ENCODE measurements at regions not wholly inside any gene's neighbourhood (a gene's known extent, or its start where the extent isn't known, plus 50 kb on each side); places are given as distances from the start of the nearest gene placed in this dataset.

DNA sequence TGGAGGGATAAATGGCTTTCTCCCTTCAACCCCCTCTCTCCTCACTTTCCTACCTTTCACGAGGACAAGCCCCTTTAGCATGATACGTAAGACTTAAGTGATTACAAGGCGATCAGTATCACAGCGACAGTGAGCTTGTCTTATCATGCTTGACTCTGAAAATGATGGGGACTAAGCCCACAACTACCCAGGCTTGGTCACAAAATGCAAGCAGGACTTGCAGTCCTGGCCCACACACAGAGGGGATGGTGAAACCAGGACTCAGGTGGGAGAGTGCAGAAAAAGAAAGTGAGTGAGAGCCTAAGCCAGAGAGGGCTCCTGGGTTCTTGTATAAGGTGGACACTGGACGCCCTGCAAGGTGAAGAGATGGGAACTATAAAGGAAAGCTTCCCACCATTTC lies 95.7 kb upstream of the ARL4C start:
- H2BK12ac ChIP-seq (ENCODE audit: low read length in 2 of 2) = peak overlapping the region; percentile 60 to 75
- WGBS = 96% methylated on average over 5 of the region's 5 CpGs
- no peak overlapping the region for H2AK5ac ChIP-seq (ENCODE audit: low read length, severe bottlenecking)
- no peak overlapping the region for H3K4ac ChIP-seq (ENCODE audit: low read depth in 1 of 2, low read length in 2 of 2)
- no peak overlapping the region for H4K91ac ChIP-seq (ENCODE audit: low read length)
- no peak overlapping the region for H3K9ac ChIP-seq (ENCODE audit: low read length)
- H3K14ac ChIP-seq (ENCODE audit: low read length in 2 of 2) = no peak overlapping the region
- H4K8ac ChIP-seq (ENCODE audit: low read length) = no peak overlapping the region
- no peak overlapping the region for H3K4me2 ChIP-seq (ENCODE audit: low read length, poor library complexity, severe bottlenecking)
- no peak overlapping the region for H3K4me3 ChIP-seq (ENCODE audit: insufficient read depth in 1 of 2, low read depth in 1 of 2, low read length in 2 of 2)
- no peak for DNase-seq
- H2AFZ ChIP-seq (ENCODE audit: low read depth, low read length) = no peak overlapping the region
- H2BK15ac ChIP-seq (ENCODE audit: low read depth, poor library complexity, severe bottlenecking) = no peak overlapping the region
- H3K27ac ChIP-seq (ENCODE audit: low read length, poor library complexity, severe bottlenecking) = no peak overlapping the region
- H2BK5ac ChIP-seq (ENCODE audit: low read depth, low read length, poor library complexity, severe bottlenecking) = no peak overlapping the region
- H3K18ac ChIP-seq (ENCODE audit: low read depth in 1 of 2, low read length in 2 of 2) = no peak overlapping the region
- H3K23ac ChIP-seq (ENCODE audit: low read length in 2 of 2) = no peak overlapping the region
- H3K36me3 ChIP-seq (ENCODE audit: control insufficient read depth in 1 of 2, insufficient read depth in 2 of 2, low read depth in 1 of 2, low read length in 2 of 2) = no peaks in the 10 kb centered on the region
- peaks cover 4% of the 10 kb centered on the region for H3K4me1 ChIP-seq (ENCODE audit: control insufficient read depth, insufficient read depth, low read depth, low read length)
- no peaks in the 10 kb centered on the region for H3K9me3 ChIP-seq (ENCODE audit: control insufficient read depth, low read length)
- H2BK120ac ChIP-seq (ENCODE audit: low read depth, low read length) = no peak overlapping the region
- H3K79me1 ChIP-seq (replicated peaks; ENCODE audit: low read length, poor library complexity, severe bottlenecking) = no peaks in the 10 kb centered on the region
- peaks cover 0 to 8% of the 10 kb centered on the region in 2 experiments for H3K27me3 ChIP-seq (ENCODE audit: control insufficient read depth in 1 of 2, insufficient read depth in 1 of 2, low read length in 2 of 2)

- H3K14ac ChIP-seq (ENCODE audit: low read length in 2 of 2) = no peak overlapping the region
- H3K36me3 ChIP-seq (ENCODE audit: control insufficient read depth in 1 of 2, insufficient read depth in 2 of 2, low read depth in 1 of 2, low read length in 2 of 2) = no peaks in the 10 kb centered on the region
- H3K4me3 ChIP-seq (ENCODE audit: insufficient read depth in 1 of 2, low read depth in 1 of 2, low read length in 2 of 2) = no peak overlapping the region
- no peak overlapping the region for H3K4ac ChIP-seq (ENCODE audit: low read depth in 1 of 2, low read length in 2 of 2)
- H3K27me3 ChIP-seq (ENCODE audit: control insufficient read depth in 1 of 2, insufficient read depth in 1 of 2, low read length in 2 of 2) = peaks cover 0 to 8% of the 10 kb centered on the region in 2 experiments
- H2BK5ac ChIP-seq (ENCODE audit: low read depth, low read length, poor library complexity, severe bottlenecking) = no peak overlapping the region
- no peaks in the 10 kb centered on the region for H3K9me3 ChIP-seq (ENCODE audit: control insufficient read depth, low read length)
- H3K79me1 ChIP-seq (replicated peaks; ENCODE audit: low read length, poor library complexity, severe bottlenecking) = no peaks in the 10 kb centered on the region
- H2AK5ac ChIP-seq (ENCODE audit: low read length, severe bottlenecking) = no peak overlapping the region
- H4K91ac ChIP-seq (ENCODE audit: low read length) = no peak overlapping the region
- peak overlapping the region in 1 of 2 experiments; percentile 9 for H3K18ac ChIP-seq (ENCODE audit: low read depth in 1 of 2, low read length in 2 of 2)
- 94% methylated on average over 3 of the region's 3 CpGs for WGBS
- H3K4me2 ChIP-seq (ENCODE audit: low read length, poor library complexity, severe bottlenecking) = no peak overlapping the region
- H2BK15ac ChIP-seq (ENCODE audit: low read depth, poor library complexity, severe bottlenecking) = no peak overlapping the region
- no peak overlapping the region for H3K23ac ChIP-seq (ENCODE audit: low read length in 2 of 2)
- no peak overlapping the region for H4K8ac ChIP-seq (ENCODE audit: low read length)
- H2AFZ ChIP-seq (ENCODE audit: low read depth, low read length) = no peak overlapping the region
- H2BK120ac ChIP-seq (ENCODE audit: low read depth, low read length) = no peak overlapping the region
- peak overlapping the region in 1 of 2 experiments; percentile 59 for H2BK12ac ChIP-seq (ENCODE audit: low read length in 2 of 2)
- H3K4me1 ChIP-seq (ENCODE audit: control insufficient read depth, insufficient read depth, low read depth, low read length) = peaks cover 3% of the 10 kb centered on the region
- H3K27ac ChIP-seq (ENCODE audit: low read length, poor library complexity, severe bottlenecking) = no peak overlapping the region
- no peak for DNase-seq
- H3K9ac ChIP-seq (ENCODE audit: low read length) = no peak overlapping the region
These were observed 93.2 kb upstream of the ARL4C start for GRCh38 chr2:234590076-234590475.

DNA sequence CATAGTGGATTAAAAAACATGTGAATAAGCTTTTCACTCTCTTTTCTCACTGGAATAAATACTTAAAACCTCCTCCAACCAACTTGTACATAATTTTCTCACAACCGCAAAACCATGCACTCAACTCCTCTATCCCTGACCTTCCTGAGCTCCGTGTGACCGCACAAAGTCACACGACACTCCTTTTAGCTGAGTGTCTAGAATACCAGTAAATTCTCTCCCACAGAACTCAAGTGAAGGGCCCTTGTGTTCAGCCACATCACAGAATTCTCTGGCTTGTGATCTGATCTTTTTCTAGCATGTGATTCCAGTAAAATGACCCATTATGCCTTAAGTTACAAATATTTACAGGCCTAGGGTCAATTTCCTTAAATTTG lies 91.2 kb upstream of the ARL4C start:
- Histone ChIP-seq H3K14ac (ENCODE audit: low read length in 2 of 2) (no peak overlapping the region), H3K4me2 (ENCODE audit: low read length, poor library complexity, severe bottlenecking) (no peak overlapping the region), H3K23ac (ENCODE audit: low read length in 2 of 2) (no peak overlapping the region), H2AK5ac (ENCODE audit: low read length, severe bottlenecking) (peak overlapping the region; percentile 85), H2BK12ac (ENCODE audit: low read length in 2 of 2) (no peak overlapping the region), H3K79me1 (replicated peaks; ENCODE audit: low read length, poor library complexity, severe bottlenecking) (no peaks in the 10 kb centered on the region), H3K4ac (ENCODE audit: low read depth in 1 of 2, low read length in 2 of 2) (no peak overlapping the region), H3K27ac (ENCODE audit: low read length, poor library complexity, severe bottlenecking) (peak overlapping the region; percentile 64), H3K4me1 (ENCODE audit: control insufficient read depth, insufficient read depth, low read depth, low read length) (peaks cover 2% of the 10 kb centered on the region), H4K8ac (ENCODE audit: low read length) (no peak overlapping the region), H3K18ac (ENCODE audit: low read depth in 1 of 2, low read length in 2 of 2) (peak overlapping the region in 1 of 2 experiments; percentile 44), H2BK5ac (ENCODE audit: low read depth, low read length, poor library complexity, severe bottlenecking) (no peak overlapping the region), H3K27me3 (ENCODE audit: control insufficient read depth in 1 of 2, insufficient read depth in 1 of 2, low read length in 2 of 2) (peaks cover 0 to 8% of the 10 kb centered on the region in 2 experiments), H3K4me3 (ENCODE audit: insufficient read depth in 1 of 2, low read depth in 1 of 2, low read length in 2 of 2) (no peak overlapping the region), H4K91ac (ENCODE audit: low read length) (no peak overlapping the region), H2AFZ (ENCODE audit: low read depth, low read length) (no peak overlapping the region), H2BK120ac (ENCODE audit: low read depth, low read length) (no peak overlapping the region), H2BK15ac (ENCODE audit: low read depth, poor library complexity, severe bottlenecking) (no peak overlapping the region), H3K36me3 (ENCODE audit: control insufficient read depth in 1 of 2, insufficient read depth in 2 of 2, low read depth in 1 of 2, low read length in 2 of 2) (no peaks in the 10 kb centered on the region), H3K9me3 (ENCODE audit: control insufficient read depth, low read length) (no peaks in the 10 kb centered on the region), H3K9ac (ENCODE audit: low read length) (no peak overlapping the region)
- DNase-seq = peak; percentile 78
- 69% methylated on average over 4 of the region's 4 CpGs for WGBS

GRCh38 chr2:234587341-234588053 lies 90.6 kb upstream of the ARL4C start:
- Histone ChIP-seq H3K9me3 (ENCODE audit: control insufficient read depth, low read length) (no peaks in the 10 kb centered on the region), H4K8ac (ENCODE audit: low read length) (peak overlapping the region; percentile 29), H2BK5ac (ENCODE audit: low read depth, low read length, poor library complexity, severe bottlenecking) (no peak overlapping the region), H3K18ac (ENCODE audit: low read depth in 1 of 2, low read length in 2 of 2) (no peak overlapping the region), H3K4me3 (ENCODE audit: insufficient read depth in 1 of 2, low read depth in 1 of 2, low read length in 2 of 2) (no peak overlapping the region), H3K27ac (ENCODE audit: low read length, poor library complexity, severe bottlenecking) (peak overlapping the region; percentile 64), H2BK15ac (ENCODE audit: low read depth, poor library complexity, severe bottlenecking) (no peak overlapping the region), H2AK5ac (ENCODE audit: low read length, severe bottlenecking) (peak overlapping the region; percentile 10), H3K79me1 (replicated peaks; ENCODE audit: low read length, poor library complexity, severe bottlenecking) (no peaks in the 10 kb centered on the region), H3K4me1 (ENCODE audit: control insufficient read depth, insufficient read depth, low read depth, low read length) (peaks cover 2% of the 10 kb centered on the region), H3K9ac (ENCODE audit: low read length) (no peak overlapping the region), H3K36me3 (ENCODE audit: control insufficient read depth in 1 of 2, insufficient read depth in 2 of 2, low read depth in 1 of 2, low read length in 2 of 2) (no peaks in the 10 kb centered on the region), H3K4me2 (ENCODE audit: low read length, poor library complexity, severe bottlenecking) (no peak overlapping the region), H2BK120ac (ENCODE audit: low read depth, low read length) (no peak overlapping the region), H3K27me3 (ENCODE audit: control insufficient read depth in 1 of 2, insufficient read depth in 1 of 2, low read length in 2 of 2) (peaks cover 0 to 10% of the 10 kb centered on the region in 2 experiments), H4K91ac (ENCODE audit: low read length) (no peak overlapping the region), H3K14ac (ENCODE audit: low read length in 2 of 2) (no peak overlapping the region), H3K23ac (ENCODE audit: low read length in 2 of 2) (no peak overlapping the region), H3K4ac (ENCODE audit: low read depth in 1 of 2, low read length in 2 of 2) (no peak overlapping the region), H2AFZ (ENCODE audit: low read depth, low read length) (no peak overlapping the region), H2BK12ac (ENCODE audit: low read length in 2 of 2) (no peak overlapping the region)
- WGBS = 33% methylated on average over 5 of the region's 6 CpGs
- DNase-seq = peak; percentile 63

Measured in mesenchymal stem cell (in vitro differentiated cells and primary cell).